CD1c-positive myeloid dendritic cell (primary cell): ENCODE measurements at regions not wholly inside any gene's neighbourhood (a gene's known extent, or its start where the extent isn't known, plus 50 kb on each side); places are given as distances from the start of the nearest gene placed in this dataset.

Source experiments
- DNase-seq: peaks from one replicate; pipeline ENCODE4 v3.0.0-alpha.2; 2016; ENCODE audit errors: extremely low spot score

GRCh38 chr15:46110755-46111154, 475.9 kb downstream of the SQOR start:
- no peak for DNase-seq

- no peak for DNase-seq
These were observed 476.9 kb downstream of the SQOR start for GRCh38 chr15:46111730-46112129.

GRCh38 chr15:46117071-46117470, 482.2 kb downstream of the SQOR start:
- no peak for DNase-seq

GRCh38 chr15:46120713-46121112, 485.9 kb downstream of the SQOR start:
- no peak for DNase-seq

GRCh38 chr15:46121441-46121840, 486.6 kb downstream of the SQOR start:
- no peak for DNase-seq

- no peak for DNase-seq
These were observed 491.8 kb downstream of the SQOR start for GRCh38 chr15:46126581-46126980.

GRCh38 chr15:46127361-46127874, 492.6 kb downstream of the SQOR start:
- no peak for DNase-seq

- no peak for DNase-seq
These were observed 494.3 kb downstream of the SQOR start for GRCh38 chr15:46129145-46129544.

- DNase-seq = no peak
These were observed 497.0 kb downstream of the SQOR start for GRCh38 chr15:46131876-46132275.

GRCh38 chr15:46137443-46137842, 502.6 kb downstream of the SQOR start:
- DNase-seq = no peak

- no peak for DNase-seq
These were observed 511.2 kb downstream of the SQOR start for GRCh38 chr15:46146002-46146401.

GRCh38 chr15:46146915-46147314, 512.1 kb downstream of the SQOR start:
- DNase-seq = no peak

GRCh38 chr15:46151786-46152185, 517.0 kb downstream of the SQOR start:
- no peak for DNase-seq

GRCh38 chr15:46166750-46167149, 531.9 kb downstream of the SQOR start:
- DNase-seq = no peak

- no peak for DNase-seq
These were observed 535.5 kb downstream of the SQOR start for GRCh38 chr15:46170326-46170725.

- DNase-seq = no peak
These were observed 539.3 kb downstream of the SQOR start for GRCh38 chr15:46174122-46174521.

- DNase-seq = no peak
These were observed 542.4 kb downstream of the SQOR start for GRCh38 chr15:46177219-46177618.

GRCh38 chr15:46178138-46178537, 543.3 kb downstream of the SQOR start:
- DNase-seq = no peak

- no peak for DNase-seq
These were observed 572.5 kb downstream of the SQOR start for GRCh38 chr15:46207341-46207740.

- no peak for DNase-seq
These were observed 578.7 kb downstream of the SQOR start for GRCh38 chr15:46213551-46213950.

- DNase-seq = no peak
These were observed 588.0 kb downstream of the SQOR start for GRCh38 chr15:46222826-46223225.

GRCh38 chr15:46229263-46229662, 594.4 kb downstream of the SQOR start:
- DNase-seq = no peak

- no peak for DNase-seq
These were observed 597.0 kb downstream of the SQOR start for GRCh38 chr15:46231786-46232185.

- DNase-seq = no peak
These were observed 597.6 kb downstream of the SQOR start for GRCh38 chr15:46232471-46232870.

- no peak for DNase-seq
These were observed 608.1 kb downstream of the SQOR start for GRCh38 chr15:46242935-46243334.
